Uterus (tissue), 2 donors: ENCODE measurements at regions not wholly inside any gene's neighbourhood (a gene's known extent, or its start where the extent isn't known, plus 50 kb on each side); places are given as distances from the start of the nearest gene placed in this dataset.

Experiments
- CTCF ChIP-seq, 4 experiments: fragments of 200-600 bp in 2 of 4; fragments of 450-650 bp in 2 of 4; sonication (generic) in 2 of 4; IDR thresholded peaks; one replicate each; pipeline ENCODE4 v1.5.1; 2016 to 2019; ENCODE audit warnings: antibody characterized with exemption in 4 of 4, mild to moderate bottlenecking in 2 of 4, moderate library complexity in 1 of 4
- POLR2A ChIP-seq, 2 donors: fragments of 450-650 bp; IDR thresholded peaks; one replicate each; pipeline ENCODE4 v1.6.1; 2016; ENCODE audit warnings: antibody characterized with exemption in 2 of 2, mild to moderate bottlenecking in 1 of 2, moderate library complexity in 1 of 2

DNA sequence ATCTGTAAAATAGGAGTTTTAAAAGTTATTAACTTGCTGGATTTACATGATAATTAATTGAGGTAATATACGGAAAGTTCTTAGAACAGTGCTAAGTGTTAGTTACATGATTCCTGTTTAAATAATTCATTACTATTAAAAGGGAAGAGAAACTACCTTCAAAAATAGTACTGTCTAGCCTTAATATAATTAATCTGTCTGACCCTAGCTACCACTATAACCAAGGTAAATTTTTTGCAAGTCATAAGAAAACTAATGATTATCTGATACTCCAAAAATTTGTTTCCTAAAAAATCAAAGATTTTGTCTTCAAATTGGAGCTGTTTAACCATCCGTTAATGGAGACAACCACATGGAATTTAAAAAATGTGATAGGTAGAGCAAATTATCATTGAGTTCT lies 294.3 kb upstream of the FBXO33 start:
- TF ChIP-seq CTCF (IDR thresholded peaks at IDR 0.05) (no peak), POLR2A (IDR thresholded peaks at IDR 0.05) (no peak)
